Dedifferentiated amniotic fluid mesenchymal stem cell (primary cell): ENCODE measurements at regions not wholly inside any gene's neighbourhood (a gene's known extent, or its start where the extent isn't known, plus 50 kb on each side); places are given as distances from the start of the nearest gene placed in this dataset.

Experiments
- DNase-seq: peaks from one replicate; pipeline ENCODE4 v3.0.0-alpha.2; 2016; ENCODE audit errors: extremely low spot score

DNA sequence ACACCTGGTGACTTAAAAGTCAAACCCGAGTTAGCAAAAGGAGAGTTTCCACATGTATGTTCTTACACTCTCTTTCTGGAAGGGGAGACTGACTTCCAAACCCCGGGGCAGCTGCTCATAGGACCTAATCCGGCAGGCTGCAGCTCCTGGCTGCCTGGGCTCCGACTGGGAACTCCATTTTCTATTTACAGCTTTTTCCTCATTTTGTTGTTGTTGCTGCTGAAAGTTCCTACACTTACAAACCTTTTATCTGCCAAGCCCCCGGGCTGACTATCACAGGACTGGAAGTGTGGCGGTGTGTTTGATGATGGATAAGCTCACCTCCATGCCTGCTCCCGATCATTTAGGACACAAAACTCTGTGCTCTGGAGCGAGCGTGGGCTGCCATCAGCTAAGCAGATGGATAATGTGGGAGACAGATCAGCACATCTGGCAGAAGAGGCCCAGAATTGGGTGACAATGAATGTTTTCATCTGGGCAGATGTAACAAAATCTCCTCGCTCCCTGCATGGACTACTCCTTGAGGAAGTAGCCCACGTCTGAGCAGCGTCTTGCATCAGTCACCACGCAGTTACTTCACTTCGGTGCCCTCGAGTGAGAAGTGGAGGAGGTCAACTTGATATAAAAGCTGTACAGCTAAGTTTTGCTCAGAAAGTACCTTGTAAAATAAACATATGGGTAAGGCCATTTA lies 114.4 kb upstream of the COPS8 start:
- no peak for DNase-seq

DNA sequence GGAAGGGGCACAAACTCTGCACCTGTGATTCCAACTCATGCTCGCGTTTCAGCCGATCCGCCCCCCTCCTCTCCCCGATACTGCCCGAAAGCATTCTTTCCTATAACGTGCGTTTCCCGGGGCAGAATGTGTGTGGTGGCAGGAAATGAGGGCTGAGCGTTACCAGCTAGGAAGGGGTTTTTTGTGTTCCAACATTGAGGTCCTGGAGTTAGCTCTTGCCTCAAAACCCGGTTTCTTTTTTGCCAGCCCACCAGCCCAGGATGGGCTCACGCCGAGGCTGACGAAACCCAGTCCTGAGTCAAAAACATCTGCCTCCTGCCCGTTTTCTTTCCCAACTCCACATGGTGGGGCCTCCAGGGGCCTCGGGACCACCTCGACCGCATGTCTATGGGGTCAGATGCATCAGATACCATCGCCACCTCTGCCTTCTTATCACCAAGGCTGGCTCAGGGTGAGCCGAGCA lies 113.7 kb upstream of the COPS8 start:
- no peak for DNase-seq

DNA sequence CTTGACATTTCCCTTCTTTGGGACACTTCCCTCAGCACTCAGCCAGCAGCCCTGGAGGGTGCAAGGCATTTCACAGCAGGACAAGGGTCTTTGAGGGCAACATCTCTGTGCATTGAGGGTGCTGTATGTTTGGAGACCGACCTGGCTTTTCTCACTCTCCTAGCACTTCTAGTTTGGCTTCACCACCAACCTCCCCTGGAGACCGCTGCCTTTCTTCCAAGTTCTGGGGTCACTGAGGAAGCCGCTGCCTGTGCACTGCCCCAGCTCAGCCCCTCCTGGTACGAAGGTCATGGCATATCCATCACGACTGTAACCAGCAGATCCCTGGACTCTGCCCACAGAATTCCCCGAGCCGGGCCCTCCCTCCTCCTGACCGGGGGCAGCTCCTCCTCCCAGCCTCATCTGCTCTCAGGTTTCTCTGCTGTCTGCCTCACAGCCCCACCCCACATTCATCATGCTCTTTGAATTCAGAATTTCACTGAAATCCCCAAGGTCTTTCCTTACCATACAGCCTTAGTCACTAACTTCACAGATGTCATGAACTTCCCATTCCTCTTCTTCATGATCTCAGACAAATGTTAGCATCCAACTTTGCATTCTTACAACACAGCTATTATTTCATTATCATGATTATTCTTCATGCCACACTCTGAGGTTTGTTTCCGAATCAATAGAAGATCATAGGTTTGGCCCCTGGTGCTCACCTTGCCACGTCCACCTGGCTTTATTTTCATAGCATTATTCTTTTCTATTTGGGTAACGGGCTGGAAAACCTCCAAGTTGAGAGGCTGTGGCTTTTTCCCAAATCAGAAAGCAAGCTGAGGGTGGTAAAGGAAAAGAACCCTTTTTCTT lies 113.0 kb upstream of the COPS8 start:
- peak; percentile 86 for DNase-seq

DNA sequence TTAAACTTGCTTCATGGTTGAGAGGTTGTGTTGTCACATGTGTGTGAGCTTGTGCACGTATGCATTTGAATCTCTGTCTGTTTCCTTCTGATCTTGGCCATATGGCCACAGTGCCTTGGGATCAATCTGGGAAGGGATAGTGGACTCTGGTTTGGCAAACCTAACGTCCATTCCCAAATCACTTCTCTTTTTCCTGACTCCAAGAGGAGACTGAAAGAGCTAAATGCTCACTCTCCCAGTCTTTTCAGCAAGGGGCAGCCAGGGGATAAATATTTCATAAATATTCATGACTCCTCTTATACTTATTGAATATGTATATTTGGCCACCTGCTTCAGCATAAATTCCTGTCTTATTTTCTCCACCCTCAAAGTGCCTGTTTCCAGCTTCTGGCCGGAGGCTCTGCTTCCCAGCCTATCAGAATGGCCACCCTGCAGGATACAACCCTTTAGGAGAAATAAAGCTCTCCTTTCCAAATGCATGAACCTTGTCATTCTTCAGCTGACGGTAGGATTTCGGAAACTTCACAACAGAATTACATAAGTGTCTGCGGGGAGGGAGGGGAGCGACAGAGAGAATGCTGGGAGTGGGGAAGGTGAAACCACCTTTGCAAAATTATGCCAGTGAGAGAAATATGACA lies 112.2 kb upstream of the COPS8 start:
- DNase-seq, result no peak

DNA sequence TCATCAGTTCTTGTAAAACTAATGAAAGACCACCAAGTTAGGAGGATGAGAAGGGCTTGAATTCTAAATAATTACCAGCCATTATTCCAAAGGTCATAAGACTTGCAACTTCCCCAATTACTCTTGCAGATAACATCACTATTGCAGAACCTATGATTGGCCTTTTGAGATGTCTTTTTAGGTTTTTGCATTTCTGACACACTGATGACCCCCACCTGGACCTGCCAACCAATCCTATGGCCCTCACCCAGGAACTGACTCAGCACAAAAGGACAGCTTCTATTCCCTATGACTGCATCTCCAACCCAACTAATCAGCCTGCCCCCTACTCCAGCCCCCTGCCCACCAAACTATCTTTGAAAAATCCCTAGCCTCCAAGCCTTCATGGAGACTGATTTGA lies 111.5 kb upstream of the COPS8 start:
- DNase-seq, result no peak

DNA sequence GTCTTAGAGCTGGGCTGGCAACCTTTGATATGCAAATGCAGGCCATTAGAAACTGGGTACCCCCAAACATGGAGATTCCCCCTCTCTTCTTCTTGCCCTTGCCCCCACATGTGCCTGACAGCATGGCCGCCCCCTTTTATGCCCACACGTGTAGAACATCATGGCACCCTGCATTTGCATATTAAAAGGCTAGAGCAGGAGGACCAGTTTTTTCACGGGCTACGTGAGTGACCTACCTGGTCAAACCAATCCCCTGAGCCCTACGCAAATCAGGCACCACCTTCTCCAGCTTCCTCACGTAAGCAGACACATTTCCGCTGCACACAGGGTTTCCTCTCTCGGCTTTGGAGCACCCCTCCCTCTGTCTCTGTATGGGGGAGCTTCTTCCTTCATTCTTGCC lies 110.9 kb upstream of the COPS8 start:
- DNase-seq, result no peak

DNA sequence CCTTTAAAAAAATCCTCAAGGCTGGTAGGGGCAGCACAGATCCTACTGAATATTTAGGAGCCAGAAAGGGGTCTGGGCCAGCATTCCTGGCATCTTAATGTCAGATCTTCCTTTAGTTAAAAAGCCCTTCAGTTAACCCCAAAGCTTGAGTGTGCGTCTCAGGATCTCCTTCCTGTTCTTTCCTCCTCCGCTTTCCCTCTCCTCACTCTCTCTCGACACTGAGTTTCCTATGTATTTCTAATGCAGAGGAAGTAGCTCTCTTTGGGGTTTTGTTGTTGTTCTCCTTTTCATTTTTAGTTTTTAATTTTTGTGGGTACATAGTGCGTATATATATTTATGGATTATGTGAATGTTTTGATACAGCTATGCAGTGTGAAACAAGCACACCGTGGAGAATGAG lies 109.9 kb upstream of the COPS8 start:
- DNase-seq, result no peak

DNA sequence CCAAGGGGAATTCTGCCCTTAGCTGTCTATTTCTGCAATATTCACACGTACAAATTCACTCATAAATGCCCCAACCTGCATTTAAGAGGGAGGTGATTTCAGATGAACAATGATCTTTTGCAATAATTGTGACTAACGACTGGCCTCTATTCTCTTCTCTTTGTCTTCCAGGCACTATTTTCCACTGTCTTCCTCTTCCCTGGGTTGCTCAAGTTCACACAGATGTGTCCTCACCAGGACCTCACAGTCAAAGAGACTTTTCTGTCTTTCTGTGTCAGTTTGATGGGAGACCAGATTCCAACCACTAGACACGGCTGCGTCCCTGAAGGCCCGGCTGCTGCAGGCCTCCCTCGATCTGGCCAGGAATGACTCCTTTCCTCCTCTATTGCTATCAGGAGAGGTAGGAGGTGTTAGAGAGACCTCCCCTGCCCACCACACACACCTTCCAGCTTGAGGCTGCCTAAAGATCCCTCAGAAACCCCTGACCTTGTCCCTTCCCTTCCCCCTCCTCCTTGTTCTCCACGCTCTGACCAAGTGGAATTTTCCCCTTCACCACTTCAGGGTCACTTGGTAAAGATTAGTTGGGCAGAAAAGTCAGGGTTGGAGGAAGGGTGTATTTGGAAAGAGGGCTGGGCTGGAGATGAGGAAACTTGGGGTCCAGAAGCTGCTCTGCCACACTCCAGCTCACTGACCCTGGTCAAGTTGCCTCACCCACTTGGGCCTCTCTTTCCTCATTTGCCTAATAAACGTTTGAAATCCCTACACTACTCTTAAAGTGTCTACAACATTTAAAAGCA lies 109.2 kb upstream of the COPS8 start:
- DNase-seq, result no peak

DNA sequence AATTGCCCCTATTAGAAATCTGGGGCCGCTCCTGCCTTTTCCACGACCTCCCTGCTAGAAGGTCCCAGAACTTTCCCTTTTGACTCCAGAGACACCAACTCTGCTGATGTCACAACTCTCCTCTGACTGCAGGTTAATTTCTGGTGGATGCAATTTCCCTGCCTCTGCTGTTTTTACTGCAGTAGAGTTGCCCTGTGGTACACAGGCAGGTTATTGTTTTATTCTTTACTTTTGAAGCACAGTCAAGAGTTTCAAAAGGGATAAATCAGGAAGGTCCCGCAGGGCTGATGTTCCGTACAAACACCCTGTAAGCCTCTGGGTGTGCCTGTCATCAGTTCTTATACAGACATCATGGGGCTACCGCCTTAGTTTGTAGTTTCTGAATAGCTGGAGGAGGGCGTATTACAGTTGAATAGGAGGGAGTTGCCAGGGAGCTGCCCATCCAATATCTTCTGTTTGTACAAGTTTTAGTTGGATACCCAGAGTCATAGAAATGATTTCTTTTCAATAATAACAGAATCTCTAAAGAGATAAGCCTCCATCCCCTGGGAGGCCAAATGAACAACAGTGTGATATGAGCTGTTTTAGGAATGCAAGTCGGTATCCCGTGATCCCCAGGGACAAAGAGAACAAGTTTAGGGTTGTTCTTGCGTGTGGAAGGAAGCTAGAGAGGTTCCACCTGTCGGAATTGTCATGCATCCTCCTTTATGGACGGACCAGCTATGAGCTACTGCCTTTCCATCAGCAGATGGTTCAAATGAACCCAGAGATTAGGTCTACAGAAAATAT lies 108.4 kb upstream of the COPS8 start:
- no peak for DNase-seq

DNA sequence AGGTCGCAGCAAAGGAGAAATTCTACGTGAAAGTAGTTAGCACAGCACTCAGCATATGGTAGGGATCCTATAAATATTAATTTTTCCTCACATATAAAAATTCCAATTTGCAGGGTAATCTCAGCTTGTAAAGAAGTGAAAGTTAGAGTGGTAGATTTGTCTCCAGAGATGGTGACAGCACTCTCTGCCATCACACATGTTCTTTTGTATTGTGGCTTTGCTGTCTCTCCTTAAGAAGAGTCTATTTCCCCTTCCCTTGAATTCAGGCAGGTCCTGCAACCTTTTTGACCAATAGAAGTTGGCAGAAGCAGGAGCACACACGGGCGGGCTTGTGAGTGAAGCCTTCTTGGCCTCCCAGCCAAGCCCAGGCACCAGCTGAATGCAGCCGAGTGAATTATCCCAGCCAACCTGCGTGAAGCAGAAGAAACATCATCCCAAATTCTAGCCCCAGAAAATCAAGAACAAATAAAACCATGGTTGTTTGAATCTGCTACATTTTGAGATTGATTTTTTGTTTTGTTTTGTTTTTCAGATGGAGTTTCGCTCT lies 107.8 kb upstream of the COPS8 start:
- no peak for DNase-seq

DNA sequence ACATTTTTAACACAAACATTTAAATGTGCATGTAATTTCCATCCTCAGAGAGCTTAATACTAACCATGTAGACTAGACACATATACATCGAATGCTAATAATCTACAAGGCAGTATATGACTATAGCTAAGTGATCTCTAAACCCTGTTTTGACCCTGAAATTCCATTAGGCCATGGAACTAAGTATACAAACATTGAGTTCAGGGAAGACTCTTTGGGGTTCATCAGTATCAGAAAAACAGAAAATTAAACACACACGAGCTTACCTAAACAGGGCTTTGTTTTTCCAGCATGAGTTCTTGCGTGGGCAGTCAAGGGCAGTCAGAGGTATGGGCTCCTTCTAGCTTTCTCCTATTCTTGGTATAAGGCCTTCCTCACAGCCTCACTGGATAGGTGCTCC lies 106.0 kb upstream of the COPS8 start:
- no peak for DNase-seq

DNA sequence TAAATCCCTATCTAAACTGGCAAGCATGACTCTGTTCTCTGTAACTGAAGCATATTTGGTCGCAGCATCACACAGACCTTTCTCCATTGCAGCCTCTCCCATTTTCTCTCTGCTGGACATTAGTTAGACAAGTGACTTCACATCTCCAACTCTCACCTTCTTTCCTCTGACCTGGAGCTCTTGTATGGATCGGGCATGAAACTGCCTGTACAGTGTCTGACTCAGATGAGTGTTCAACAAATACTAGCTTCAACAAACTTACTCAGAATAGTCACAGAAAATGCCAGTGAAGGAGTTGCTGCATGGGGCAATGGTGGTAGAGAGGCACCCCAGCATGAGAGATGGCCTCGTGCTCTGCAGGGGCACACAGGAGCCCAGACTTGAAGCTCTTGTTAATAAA lies 104.7 kb upstream of the COPS8 start:
- no peak for DNase-seq

DNA sequence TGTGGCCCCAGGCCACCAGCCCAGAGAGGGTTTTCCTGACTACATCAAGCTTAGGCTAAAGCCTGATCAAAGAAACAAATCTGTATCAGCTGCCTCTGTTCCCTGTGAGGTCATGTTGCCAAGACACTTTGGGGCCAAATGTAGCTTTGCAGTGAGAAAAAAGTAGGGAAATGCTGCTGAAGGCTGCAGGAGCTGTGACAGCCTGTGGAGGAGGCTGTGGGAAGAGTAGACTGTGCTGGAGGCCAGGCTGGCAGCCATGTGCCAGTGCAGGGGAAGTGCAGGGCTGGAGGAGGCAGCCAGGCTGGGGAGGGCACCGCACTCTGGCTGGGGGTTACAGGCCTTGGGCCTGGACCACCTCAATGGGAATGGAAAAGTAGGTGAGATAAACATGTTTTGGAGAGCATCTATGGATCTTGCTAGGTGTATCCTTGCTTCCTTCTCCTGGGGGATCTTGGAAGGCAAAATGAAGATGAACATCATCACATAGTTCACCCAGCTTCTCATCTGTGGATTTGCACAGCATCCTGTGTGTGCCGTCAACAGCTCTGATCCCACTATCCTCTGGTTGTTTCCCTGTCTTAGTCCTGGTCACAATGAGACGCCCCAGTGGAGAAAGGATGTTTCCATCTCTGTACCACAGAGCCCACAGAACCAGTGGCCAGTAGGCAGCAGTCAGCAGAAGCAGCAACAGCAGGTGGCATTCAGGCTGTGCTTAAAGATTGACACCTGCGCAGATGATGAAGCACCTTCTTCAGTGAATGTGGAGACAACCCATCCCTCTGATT lies 103.8 kb upstream of the COPS8 start:
- no peak for DNase-seq

DNA sequence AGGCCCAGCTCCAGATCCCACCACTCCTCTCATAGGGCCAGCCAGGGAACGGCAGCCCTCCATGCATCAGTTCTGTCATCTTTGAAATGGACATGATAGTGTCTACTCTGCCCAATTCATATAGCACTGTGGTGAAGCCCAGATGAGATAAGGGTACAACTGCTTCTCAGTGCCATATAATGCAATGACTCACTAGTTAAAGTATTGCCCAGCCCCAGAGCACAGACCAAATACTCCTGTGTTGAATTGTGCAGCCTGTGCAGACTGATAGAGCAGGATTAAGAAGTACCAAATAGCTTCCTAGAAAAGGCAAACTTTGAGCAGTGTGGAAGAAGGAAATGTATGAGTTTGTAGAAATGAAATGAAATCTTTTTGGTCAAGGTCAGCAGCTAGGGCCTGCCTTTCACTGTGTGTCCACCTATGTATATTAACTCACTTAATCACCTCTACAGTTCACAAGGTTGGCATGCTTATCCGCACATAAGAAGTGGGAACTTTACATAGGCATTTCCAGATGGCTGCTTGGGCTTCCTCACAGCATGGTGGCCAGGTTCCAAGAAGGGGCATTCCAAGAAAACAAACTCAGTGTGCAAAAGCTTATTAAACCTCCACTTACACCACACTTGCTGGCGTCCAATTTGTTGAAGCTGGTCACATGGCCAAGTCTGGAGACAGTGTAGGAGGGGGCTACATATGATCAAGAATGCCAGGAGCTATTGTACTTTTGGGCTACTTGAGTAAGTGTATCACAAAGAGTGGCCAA lies 102.8 kb upstream of the COPS8 start:
- DNase-seq, result no peak

DNA sequence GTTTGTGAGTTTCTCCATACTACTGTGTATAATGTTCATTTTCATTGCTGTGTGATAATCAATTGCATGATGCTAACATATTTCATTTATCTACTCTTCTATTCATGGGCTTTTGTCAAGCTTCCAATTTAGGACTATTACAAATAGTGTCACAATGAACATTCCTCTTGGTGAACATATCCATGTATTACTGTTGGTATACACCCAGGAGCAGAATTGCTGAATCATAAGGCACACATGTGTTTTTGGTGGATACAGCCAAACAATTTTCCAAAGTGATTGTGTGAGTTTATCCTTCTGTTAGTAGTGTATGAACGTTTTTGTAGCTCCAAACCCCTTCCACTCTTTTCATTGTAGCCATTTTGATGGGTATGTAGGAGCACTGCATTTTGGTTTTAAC lies 101.6 kb upstream of the COPS8 start:
- no peak for DNase-seq

DNA sequence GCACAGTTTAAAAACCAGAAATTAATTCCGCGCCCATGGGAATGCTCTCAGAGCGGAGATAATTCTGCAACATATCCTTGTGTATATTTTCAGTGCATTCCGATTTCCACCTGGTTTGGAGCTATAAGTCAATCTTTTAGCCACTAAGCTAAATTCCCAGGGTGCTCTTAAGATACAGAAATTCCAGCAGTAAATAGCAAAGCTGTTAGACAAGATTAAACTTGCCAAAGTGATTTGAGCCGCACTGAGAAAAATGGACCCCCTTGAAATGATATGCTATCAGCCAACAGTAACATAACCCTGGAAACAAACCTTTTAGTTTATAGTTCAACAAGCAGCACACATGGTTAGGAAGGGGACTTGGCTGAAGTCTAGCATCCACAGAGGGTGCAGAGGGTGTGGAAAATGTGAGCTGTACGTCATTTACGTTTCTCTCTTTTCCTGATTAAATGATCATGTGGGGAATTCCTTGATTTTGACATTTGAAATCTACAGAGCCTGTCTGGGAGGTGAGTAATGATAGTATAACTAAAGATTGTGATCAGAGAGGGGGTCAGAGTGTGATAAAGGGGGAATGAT lies 99.8 kb upstream of the COPS8 start:
- DNase-seq, result no peak

DNA sequence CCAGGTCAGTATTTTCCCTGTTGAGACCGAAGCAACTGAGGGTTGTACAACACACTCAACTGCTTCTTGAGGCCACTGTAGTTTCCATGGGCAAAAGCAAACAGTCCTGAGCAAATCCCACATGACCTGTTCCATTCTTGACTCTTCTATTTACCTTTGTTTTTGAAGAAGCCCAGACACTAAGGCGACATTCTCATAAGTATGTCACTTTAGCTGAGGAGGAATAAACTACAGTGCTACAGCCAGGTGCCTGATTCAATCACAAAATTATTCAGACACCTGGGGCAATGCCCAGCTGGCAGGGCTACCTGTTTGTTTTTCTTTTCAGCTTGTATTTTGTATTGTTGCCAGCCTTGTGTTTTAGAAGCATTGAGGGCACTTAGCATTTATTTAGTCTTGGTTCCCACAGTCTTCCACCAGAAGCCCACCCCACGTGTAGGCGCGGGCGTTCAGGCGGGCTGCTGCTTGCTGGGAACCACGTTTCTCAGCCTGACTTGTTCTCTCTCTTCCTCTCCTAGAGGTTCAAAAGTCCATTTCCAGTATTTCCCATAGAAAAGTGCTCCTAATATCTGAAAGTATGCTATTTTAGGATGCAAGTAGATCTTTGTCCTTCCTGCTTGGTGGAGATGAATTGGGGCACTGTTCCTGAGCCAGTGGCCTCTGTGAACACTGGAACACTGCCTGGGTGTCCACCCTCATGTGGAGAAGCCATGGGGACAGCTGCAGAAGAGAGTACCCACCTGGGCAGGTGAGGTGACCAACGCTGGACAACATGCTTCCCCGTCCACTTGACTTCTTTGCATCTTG lies 99.0 kb upstream of the COPS8 start:
- no peak for DNase-seq

DNA sequence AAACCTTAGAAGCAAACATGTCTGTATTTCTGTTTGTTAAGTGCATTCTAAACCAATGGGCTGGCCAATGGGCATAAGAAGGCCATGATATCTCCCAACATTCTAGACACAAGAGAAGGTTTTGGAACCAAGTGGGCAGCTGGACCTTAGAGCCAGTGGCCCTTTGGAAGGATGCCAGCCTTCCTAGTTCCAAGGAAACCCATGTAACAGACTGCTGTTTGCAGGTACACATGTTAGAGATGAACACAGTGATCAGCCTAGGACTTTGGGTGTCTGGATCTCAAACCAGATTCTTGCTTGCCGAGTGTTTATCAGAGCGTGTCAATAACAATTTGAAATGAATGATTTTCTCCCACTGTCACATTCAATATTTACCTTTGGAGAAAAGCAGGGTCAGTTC lies 97.5 kb upstream of the COPS8 start:
- no peak for DNase-seq
